ENCODE measurements at regions not wholly inside any gene's neighbourhood (a gene's known extent, or its start where the extent isn't known, plus 50 kb on each side); places are given as distances from the start of the nearest gene placed in this dataset.

- DNase-seq (ENCODE audit: low spot score): no peak
- TF ChIP-seq CTCF (IDR thresholded peaks at IDR 0.05; ENCODE audit: extremely low read depth, missing control alignments): no peak
Measured at GRCh38 chr19:30629086-30629485, 256.9 kb downstream of the ZNF536 start.

- TF ChIP-seq CTCF (IDR thresholded peaks at IDR 0.05; ENCODE audit: extremely low read depth, missing control alignments): no peak
- no peak for DNase-seq (ENCODE audit: low spot score)
Measured at GRCh38 chr19:30626626-30626966, 254.4 kb downstream of the ZNF536 start.

GRCh38 chr19:30625947-30626625 is 253.9 kb downstream of the ZNF536 start:
- no peak for TF ChIP-seq CTCF (IDR thresholded peaks at IDR 0.05; ENCODE audit: extremely low read depth, missing control alignments)
- DNase-seq (ENCODE audit: low spot score): no peak

- no peak for TF ChIP-seq CTCF (IDR thresholded peaks at IDR 0.05; ENCODE audit: extremely low read depth, missing control alignments)
- no peak for DNase-seq (ENCODE audit: low spot score)
Measured at GRCh38 chr19:30622276-30622675, 250.1 kb downstream of the ZNF536 start.

- DNase-seq (ENCODE audit: low spot score): no peak
- TF ChIP-seq CTCF (IDR thresholded peaks at IDR 0.05; ENCODE audit: extremely low read depth, missing control alignments): no peak
Measured at GRCh38 chr19:30621326-30621920, 249.2 kb downstream of the ZNF536 start.

GRCh38 chr19:30620354-30620753 is 248.2 kb downstream of the ZNF536 start:
- no peak for DNase-seq (ENCODE audit: low spot score)

More at GRCh38 chr19:30620354-30620753, 248.2 kb downstream of the ZNF536 start:
- no peak for TF ChIP-seq CTCF (IDR thresholded peaks at IDR 0.05; ENCODE audit: extremely low read depth, missing control alignments)
